Tibial nerve (tissue), 3 donors: ENCODE measurements at regions not wholly inside any gene's neighbourhood (a gene's known extent, or its start where the extent isn't known, plus 50 kb on each side); places are given as distances from the start of the nearest gene placed in this dataset.

Experiments
- POLR2A ChIP-seq, 2 donors: fragments of 450-650 bp; IDR thresholded peaks; one replicate each; pipeline ENCODE4 v1.6.1; 2017; ENCODE audit warnings: antibody characterized with exemption in 2 of 2, mild to moderate bottlenecking in 2 of 2, moderate library complexity in 2 of 2
- TF ChIP-seq, protein P1 (sequence below), 5 experiments: fragments of 200-600 bp in 3 of 5; fragments of 450-650 bp in 2 of 5; sonication (generic) in 3 of 5; IDR thresholded peaks; one replicate each; pipeline ENCODE4 v1.5.1; 2016 to 2019; ENCODE audit warnings: antibody characterized with exemption in 5 of 5, mild to moderate bottlenecking in 3 of 5, moderate library complexity in 2 of 5

DNA sequence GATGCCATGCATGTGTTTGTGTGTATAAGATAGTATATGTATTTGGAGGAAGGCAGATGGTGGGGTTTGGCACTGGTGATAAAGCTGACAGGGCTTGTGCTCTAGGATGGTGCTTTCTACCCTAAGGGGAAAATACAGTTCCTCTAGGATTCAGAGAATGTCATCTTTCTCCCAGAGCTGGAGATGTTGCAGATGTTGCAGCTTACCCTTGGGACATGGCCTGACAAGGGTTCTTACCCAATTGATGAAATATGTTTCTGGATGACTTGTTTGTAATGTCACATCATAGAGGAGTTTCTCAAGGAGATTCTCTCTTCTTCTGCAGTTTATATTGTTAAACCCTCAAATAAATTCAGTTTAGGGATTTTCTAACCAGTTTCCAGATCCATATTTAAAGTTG lies 52.5 kb upstream of the PITX2 start:
- TF ChIP-seq, protein P1, sequence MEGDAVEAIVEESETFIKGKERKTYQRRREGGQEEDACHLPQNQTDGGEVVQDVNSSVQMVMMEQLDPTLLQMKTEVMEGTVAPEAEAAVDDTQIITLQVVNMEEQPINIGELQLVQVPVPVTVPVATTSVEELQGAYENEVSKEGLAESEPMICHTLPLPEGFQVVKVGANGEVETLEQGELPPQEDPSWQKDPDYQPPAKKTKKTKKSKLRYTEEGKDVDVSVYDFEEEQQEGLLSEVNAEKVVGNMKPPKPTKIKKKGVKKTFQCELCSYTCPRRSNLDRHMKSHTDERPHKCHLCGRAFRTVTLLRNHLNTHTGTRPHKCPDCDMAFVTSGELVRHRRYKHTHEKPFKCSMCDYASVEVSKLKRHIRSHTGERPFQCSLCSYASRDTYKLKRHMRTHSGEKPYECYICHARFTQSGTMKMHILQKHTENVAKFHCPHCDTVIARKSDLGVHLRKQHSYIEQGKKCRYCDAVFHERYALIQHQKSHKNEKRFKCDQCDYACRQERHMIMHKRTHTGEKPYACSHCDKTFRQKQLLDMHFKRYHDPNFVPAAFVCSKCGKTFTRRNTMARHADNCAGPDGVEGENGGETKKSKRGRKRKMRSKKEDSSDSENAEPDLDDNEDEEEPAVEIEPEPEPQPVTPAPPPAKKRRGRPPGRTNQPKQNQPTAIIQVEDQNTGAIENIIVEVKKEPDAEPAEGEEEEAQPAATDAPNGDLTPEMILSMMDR (IDR thresholded peaks at IDR 0.05), result no peak
- TF ChIP-seq POLR2A (IDR thresholded peaks at IDR 0.05), result no peak
